ENCODE measurements at regions not wholly inside any gene's neighbourhood (a gene's known extent, or its start where the extent isn't known, plus 50 kb on each side); places are given as distances from the start of the nearest gene placed in this dataset.
A peak's percentile ranks its signal among the peaks of the same experiment; 100 is the strongest.

- no peak for DNase-seq
Observed at GRCh38 chr10:2300231-2300630, 562.9 kb upstream of the ADARB2 start.

- DNase-seq, result no peak
Observed at GRCh38 chr10:2296179-2296891, 559.0 kb upstream of the ADARB2 start.

GRCh38 chr10:2294739-2295138 is 557.4 kb upstream of the ADARB2 start:
- DNase-seq, result no peak

DNA sequence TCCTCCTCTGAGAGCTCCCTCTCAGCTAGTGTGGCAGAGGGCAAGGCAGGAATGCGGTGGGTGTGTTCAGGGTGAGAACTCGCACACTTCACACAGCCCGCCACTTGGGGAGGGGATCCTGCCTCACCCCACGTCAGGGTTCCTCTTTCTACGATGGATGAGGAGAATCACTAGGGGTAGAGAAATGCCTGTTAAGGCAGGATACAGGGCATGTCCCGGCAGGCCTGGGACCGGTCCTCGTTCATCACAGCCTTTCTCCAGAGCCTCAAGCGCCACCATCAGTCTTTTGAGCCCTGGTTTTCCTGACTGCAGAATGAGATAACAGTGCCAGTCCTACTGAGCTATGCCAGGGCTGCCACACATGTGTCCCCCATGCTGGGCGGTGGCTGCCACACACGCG is 546.7 kb upstream of the ADARB2 start:
- DNase-seq, result peak; percentile 20

- DNase-seq, result no peak
Observed at GRCh38 chr10:2282202-2282601, 544.9 kb upstream of the ADARB2 start.

DNA sequence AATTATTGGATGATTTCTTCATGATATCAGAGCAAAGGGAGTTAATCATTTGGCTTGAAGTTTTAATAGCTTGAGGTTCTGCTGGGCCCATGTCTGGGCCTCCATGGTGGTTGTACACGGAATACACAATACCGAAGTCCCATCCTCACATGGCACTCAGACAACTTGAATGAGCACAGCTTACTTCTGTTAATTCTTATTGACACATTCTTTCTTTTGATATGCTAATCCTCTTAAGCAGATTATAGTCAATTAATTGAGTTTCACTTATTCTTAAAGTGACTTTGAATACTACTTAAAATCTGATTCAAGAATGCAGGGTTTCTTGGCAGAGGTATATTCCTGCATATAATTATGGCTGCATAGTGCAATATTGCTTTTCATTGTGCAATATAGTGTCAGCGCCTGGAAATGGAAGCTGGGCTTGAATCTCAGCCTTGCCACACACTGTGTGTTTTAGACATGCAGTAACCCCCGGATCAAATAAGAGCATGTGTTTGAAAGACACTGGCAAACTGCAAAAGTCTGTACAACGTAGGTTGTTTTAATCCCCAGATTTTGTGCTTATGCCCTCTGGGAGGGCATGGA is 543.5 kb upstream of the ADARB2 start:
- no peak for DNase-seq

- DNase-seq, result no peak
Observed at GRCh38 chr10:2279711-2280110, 542.4 kb upstream of the ADARB2 start.

DNA sequence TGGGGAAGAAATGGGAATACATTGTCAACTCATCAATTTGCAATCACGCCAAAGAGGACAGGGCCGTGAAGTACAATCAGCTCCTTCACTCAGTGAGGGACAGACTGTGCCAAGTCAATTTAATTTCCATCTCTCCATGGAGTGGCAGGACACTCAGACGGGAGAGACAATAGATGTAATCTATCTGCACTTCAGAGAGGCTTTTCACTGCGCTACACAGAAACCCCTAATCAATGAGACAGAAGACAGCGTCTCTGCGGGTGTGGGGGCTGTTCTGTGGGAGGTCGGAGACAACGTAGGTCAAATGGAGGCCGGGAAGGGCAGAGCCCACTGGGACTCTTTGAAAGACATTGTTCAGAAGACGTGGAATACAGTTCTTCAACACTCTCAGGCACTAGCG is 541.0 kb upstream of the ADARB2 start:
- no peak for DNase-seq

DNA sequence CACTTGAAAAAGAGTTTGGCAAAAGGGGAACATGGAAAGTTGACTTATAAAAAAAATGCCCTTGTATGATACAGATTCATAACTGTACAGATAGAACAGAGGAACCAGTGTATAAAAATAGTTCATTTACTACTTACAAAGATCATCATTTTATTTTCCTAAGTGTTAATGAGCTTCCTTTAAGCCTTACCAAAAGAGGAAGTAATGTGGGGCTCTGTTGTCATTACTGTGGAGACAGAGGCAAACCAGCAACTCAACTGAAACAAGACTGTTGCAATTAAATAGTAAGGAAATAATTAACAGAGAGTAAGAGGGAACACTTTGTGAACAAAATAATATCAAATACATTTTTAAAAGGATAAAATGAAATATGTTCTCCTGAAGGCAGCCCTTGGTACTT is 526.2 kb upstream of the ADARB2 start:
- no peak for DNase-seq

- no peak for DNase-seq
Observed at GRCh38 chr10:2262878-2263277, 525.6 kb upstream of the ADARB2 start.

- DNase-seq, result no peak
Observed at GRCh38 chr10:2262333-2262732, 525.0 kb upstream of the ADARB2 start.

GRCh38 chr10:2256241-2256640 is 518.9 kb upstream of the ADARB2 start:
- DNase-seq, result no peak

DNA sequence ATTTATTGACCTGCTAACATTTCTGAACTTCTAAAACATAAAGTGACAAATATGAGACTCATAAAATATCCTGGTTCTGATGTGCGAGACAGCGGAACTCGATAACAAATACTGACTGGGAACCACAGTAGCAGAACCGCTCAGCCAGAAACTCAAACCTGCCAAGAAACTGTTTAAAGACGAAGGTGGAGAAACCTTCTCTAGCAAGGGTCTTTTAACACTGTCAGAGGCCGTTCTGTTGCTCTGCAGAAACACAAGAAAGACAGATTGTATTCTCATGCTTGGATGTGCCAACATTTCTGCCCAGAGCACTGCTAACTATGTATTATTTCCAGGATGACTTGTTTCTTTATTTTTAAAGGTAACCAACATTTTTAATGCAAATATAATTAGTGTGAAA is 514.8 kb upstream of the ADARB2 start:
- DNase-seq, result no peak

GRCh38 chr10:2251631-2252030 is 514.3 kb upstream of the ADARB2 start:
- no peak for DNase-seq

GRCh38 chr10:2246747-2247146 is 509.4 kb upstream of the ADARB2 start:
- DNase-seq, result no peak

GRCh38 chr10:2245580-2245979 is 508.3 kb upstream of the ADARB2 start:
- DNase-seq, result no peak

DNA sequence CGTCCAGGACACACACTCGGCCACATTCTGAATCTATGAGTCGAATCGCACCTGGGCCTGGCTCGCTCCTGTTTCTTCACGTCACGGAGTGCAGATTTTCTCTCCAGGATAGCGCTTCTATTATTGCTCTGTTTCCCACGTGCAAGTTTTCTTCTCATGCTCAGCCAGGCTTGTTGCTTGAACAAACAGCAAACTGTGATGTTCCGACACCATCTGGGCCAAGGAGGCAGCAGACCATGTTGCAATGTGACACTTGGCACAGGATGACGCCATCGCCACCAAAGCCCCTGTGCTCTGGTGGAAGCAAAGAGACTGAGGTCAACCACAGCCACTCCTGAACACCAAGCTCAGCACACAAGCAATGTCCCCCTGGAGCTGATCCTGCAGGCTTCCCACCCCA is 507.1 kb upstream of the ADARB2 start:
- DNase-seq, result peak; percentile 63

GRCh38 chr10:2236876-2237275 is 499.6 kb upstream of the ADARB2 start:
- DNase-seq, result no peak

- DNase-seq, result no peak
Observed at GRCh38 chr10:2232479-2232878, 495.2 kb upstream of the ADARB2 start.

GRCh38 chr10:2230478-2230877 is 493.2 kb upstream of the ADARB2 start:
- no peak for DNase-seq

DNA sequence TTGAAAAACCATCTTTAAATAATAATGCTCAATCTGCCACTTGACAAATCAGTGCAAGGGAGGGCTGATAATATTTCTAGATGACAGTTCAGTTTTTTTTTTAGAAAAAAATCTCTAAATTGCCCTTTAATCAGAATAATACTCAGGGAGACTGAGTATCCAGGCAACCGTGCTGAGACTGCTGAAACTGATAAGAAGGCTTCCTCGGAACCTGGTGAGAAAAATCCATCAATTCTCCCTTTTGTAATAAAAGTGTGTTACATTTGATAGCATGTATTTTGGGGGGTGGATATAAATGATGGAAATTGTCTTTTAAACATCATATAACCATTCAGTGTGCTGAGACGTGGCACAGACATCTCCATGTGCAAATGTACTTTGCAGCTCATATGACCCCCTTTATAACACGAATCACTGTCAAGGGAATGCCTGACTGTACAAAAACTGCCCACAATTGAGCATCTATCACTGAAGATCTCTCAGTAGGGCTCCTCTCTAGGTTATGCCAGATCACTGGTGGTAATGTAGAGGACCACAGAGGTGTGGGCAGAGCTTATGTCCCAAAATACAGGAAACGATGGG is 491.1 kb upstream of the ADARB2 start:
- no peak for DNase-seq

DNA sequence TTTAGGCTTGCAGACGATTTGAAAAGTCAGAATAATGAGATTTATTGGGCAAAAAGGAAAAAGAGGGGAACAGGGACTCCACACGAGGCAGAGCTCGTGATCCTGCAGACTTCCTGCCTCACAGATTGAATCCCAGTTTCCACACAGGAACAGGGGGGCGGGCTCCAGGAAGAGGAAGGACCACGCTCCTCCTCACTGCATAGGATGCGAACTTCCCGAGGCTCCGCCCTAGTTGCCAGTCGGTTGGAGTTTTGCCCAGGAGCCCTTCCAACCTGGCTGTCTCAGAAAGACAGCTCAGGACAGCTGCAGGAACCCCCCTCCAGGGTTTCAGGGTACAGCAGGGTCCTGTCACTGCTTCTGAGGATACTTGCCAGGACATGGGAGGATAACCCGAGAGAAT is 488.3 kb upstream of the ADARB2 start:
- no peak for DNase-seq

DNA sequence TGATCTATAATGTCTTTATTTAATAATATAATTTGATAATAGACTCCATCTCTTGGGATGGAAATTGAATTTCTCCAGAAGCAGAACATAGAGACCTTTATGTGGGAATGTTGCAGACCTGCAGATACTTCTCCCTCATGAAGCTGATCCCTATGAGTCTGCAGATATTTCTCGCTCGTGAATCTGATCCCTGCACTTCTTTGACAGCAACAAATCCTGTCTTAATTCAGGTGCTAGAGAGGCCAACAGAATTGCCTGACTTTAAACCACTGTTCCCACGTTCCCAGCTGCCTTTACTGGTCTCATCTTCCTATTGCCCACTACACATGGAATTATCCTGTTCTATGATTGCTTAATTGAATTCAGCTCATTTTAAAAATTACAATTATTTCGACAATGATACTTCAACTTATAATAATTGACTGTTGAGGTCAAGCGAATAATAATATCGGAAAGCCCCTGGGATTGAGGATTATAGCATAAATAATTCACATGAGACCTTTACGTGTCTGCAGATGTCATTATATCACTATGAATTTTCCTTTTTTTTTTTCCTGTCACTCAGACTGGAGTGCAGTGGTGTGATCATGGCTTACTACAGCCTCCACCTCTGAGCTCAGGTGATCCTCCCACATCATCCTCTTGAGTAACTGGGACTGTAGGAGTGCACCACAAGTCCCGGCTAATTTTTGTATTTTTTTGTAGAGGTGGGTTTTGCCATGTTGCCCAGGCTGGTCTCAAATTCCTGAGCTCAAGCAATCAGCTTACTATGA is 486.4 kb upstream of the ADARB2 start:
- DNase-seq, result no peak

DNA sequence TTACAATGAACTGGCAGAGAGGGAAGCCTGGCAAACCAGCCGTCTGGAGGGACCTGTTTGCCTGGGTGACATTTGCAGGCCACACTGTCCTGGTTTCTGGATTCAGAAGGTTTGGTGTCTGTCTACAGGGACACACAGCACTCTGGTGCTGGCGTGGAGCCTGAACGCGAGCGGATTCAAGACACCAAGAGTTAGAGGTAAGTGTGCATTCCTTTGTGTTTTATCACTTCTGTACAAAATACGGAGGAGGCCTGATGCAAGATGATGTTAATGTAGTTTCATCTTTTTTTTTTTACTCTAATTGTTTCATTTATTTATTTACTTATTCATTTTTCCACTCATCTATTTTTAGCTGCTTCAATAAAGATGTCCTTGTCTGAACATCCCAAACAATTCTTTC is 485.3 kb upstream of the ADARB2 start:
- DNase-seq, result no peak
